ENCODE measurements at regions not wholly inside any gene's neighbourhood (a gene's known extent, or its start where the extent isn't known, plus 50 kb on each side); places are given as distances from the start of the nearest gene placed in this dataset.

DNA sequence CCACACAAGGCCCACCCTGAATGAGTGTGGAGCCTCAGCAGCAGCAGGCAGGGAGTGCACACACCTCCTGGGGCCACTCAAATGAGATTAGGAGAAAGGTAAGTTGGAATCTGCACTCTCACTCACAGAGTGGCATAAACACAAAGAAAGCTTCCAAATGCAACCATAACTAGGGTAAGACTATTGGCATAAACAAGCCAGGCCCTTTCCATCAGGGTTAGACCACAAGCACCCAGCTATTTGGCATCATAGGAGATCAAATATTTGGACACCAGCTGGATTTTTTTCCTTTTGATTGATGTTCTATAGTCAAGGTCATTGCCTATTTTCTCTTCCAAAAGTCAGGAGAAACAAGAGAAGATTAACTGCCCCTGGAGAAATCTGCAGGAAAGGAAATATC, 471.5 kb downstream of the TXNL1 start (continued):
- TF ChIP-seq SAP30 (IDR thresholded peaks at IDR 0.05; ENCODE audit: insufficient read depth, insufficient replicate concordance, low read length) (no peak), RBBP5 (IDR thresholded peaks at IDR 0.05; ENCODE audit: borderline replicate concordance, low read depth, low read length) (no peak), SRF (IDR thresholded peaks at IDR 0.05; ENCODE audit: low read depth, low read length) (no peak), SP1 (IDR thresholded peaks at IDR 0.05; ENCODE audit: low read depth, low read length) (no peak), CBX5 (IDR thresholded peaks at IDR 0.05; ENCODE audit: low read depth, low read length) (no peak)

Data from H1 (cell line).